Fibroblast of skin of left quadriceps (primary cell): ENCODE measurements at regions not wholly inside any gene's neighbourhood (a gene's known extent, or its start where the extent isn't known, plus 50 kb on each side); places are given as distances from the start of the nearest gene placed in this dataset.

ENCODE experiments used
- DNase-seq, 2 experiments: peaks; one replicate each; pipeline ENCODE4 v3.0.0-alpha.2; 2013; ENCODE audit warnings: low read depth in 2 of 2

- no peak for DNase-seq
These were observed 80.1 kb upstream of the SDK2 start for GRCh38 chr17:73724341-73724740.

DNA sequence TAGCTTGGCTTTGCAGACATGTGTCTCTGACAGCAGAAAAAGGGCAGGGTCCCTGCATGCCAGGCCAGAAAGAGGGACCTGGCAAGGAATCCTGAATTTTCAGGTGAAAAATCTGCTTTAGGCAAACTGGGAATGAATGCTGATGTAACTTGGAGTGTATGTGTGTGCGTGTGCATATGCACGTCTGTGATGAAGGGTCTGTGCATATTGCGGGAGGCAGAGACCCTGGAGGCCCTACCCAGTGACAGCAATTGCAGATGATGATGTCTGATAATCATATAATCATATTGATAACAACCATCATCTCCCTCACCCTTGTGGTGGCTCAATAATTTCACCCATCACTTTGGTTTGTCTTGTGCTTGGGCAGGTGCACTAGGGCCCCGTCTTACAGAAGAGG is 80.7 kb upstream of the SDK2 start:
- no peak for DNase-seq

DNA sequence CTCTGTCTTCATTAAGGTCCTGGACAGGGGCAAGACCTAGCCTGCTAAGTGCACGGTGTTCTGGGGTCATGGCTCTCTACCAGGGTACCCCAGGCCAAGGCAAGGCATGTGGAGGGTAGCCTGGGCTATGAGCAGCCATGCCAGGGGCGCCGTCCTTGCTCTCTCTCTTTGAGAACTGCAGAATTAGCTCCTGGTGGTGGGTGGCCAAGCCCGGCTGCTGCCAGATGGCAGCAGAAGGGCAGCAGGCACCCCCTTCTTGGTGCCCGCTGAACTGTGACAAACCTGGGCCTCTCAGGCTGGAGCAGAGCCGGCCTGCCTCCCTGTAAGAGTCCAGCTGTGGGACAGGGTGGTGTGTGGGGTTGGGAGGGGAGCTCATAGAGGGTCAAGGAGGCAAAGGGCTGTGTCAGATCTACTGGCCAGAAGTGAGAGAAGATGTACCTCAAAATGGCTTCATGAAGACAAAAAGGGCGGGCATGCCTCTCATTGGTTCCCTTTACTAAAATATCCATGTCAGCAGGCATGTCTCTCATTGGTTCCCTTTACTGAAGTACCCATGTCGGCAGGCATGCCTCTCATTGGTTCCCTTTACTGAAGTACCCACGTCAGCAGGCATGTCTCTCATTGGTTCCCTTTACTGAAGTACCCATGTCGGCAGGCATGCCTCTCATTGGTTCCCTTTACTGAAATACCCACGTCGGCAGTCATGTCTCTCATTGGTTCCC is 81.7 kb upstream of the SDK2 start:
- no peak for DNase-seq

DNA sequence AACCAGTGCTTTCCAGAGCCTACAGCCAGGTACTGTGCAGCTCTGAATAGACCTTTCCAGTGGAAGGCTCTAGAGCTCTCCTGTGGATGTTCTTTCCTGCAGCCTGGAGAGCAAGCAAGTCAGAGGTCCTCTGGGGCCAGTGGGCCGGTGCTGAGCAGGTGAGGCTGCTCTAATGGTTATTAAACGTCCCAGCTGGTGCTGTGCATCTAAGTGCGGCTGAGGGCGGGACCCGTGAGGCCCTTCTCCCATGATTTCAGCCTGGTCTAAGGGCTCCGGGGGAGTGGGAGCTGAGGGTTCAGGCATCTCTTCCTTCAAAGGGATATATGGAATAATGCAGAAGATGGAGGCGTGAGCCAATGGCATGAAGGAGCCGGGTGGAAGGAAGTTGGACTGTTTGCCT is 83.7 kb upstream of the SDK2 start:
- no peak for DNase-seq

DNA sequence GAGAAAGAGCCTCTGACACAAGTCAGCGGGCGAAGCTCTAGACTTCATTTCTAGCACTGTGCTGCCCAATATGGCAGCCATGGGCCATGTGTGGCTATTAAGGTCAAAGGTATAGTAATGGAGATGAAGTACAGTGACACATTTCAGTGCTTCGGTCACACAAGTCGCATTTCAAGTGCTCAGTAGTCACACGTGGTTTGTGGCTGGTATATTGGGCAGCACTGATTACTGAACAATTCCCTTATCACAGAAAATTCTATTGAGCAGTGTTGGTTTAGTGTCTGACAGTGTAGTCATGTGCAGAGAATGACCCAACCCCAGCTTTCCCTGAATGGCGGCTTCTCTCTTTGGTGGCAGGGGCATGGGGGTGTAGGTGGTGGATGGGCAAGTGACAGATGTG is 84.9 kb upstream of the SDK2 start:
- no peak for DNase-seq

DNA sequence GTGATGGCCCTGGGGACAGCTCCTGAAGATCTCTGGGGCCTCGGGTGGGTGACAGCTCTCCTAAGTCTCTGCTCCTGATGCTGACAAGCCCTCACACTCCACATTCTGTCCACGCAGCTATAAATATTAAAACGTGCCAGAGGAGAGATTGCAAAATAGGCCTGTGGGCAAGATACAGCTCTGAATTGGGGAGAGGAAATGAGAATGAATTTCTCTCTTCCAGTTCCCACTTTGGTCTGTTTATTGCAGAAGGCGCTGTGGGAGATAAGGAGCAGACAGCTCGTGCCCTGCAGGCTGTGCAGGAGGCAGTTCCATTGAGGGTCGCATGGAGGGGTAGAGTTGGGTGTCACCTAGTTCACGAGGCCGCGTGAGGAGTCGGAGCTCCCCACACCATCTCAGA is 87.5 kb upstream of the SDK2 start:
- no peak for DNase-seq

- DNase-seq = no peak
These were observed 89.3 kb upstream of the SDK2 start for GRCh38 chr17:73733517-73733916.

DNA sequence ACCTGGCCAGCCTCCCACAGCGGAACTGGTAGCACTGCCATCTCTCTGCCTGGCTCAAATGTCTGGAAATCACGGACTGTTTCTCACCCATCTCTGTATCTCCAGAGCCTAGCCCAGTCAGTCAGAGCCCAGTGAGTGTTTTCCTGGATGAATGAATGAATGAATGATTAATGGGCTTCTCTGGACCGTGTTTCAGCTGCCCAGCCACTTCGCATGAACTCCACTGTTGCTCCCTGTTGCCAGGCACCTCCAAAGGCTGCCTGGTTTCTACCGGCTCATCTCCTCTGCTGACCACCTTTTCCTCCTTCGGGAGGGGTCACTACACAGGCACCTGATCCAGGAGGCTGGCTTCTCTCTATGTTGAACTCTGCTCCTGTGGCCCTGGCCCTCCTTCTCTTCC is 91.0 kb upstream of the SDK2 start:
- no peak for DNase-seq

- no peak for DNase-seq
These were observed 94.7 kb upstream of the SDK2 start for GRCh38 chr17:73738751-73739575.

DNA sequence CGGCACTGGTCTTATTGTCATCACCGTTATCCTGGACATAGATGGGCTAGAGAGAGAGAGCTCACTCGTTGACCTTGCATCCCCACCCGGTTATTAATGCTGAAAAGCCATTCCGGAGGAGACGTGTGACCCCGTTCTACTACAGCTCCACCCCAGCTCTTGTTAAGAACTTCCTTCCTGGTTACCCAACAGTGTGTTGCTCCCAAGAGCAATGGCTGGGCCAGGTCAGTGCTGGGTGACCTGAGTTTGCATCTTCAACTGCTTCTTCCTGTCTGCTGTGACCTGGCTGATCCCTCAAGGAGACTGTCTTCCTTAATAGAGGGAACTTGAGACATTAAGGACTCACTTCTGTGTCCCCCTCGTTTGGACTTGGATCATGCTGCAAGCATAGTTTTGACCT is 96.1 kb upstream of the SDK2 start:
- DNase-seq = no peak

DNA sequence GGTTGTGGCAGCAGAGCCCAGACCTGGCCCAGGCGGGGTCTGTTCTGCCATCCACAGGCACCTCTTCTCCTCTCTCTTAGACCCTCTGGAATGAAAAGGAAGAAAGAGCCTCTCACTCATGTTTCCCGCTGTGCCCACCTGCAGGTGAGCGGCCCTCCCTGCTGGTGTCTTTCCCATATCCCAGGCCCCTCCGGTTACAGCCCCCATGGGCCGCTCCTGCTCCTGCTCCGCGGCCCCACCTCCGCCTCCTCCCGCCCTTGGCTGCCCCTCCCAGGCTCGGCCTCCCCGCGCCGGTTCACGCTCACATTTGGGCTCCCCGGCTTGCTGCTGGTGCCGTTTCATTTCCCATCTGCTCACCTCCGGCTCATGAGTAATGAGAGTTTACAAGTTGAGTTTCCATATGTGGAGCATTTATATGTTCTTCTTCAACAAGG is 98.7 kb upstream of the SDK2 start:
- DNase-seq = no peak

DNA sequence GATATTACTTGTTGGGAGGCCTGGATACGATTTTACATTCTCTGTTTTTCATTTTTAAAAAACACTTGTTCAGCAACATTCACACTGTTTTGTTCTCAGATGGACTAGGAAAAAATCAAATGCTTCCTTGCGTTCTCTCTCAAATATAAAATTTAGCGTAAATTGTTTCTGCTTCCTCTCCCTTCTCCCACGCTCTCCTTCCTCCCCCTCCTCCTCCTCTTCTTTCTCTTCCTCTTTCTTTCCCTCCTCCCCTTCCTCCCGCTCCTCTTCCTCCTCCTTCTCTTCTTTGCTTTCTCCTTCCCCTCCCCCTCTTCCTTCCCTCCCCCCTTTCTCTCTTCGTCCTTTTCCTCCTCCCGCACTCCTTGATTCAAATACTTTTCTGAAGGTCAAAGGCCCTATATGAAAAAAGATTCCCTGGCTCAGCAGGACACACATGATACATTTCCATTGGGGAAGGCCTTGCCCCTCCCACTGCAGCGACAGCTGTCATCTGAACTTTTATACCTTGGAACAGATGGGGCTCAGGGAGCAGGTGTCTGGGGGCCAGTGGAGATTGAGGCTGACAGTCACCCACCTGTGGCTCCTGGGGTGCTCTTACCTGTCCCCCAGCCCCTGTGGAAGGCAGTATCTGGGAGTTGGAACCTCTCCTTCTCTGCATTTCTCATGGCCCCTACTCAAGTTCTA is 99.4 kb upstream of the SDK2 start:
- no peak for DNase-seq

DNA sequence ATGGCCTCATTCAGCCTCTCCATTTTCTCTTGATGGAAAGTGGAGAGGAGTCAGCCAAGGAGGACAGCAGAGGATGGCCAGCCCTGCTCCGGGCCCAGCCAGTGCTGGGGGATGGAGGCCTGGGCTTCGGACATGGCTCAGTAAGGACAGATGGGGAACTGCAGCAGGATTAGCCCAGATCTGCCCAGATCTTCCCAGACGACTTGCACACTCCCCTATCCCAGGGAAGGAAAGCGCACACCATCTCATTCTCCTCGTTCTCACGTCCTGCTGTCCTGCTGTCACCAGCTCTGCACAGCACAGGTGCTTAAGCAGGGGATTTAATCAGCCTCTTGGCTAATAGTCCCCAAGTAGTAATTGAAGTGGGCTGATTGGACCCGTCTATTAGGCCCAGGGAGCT is 100.2 kb upstream of the SDK2 start:
- DNase-seq = no peak

DNA sequence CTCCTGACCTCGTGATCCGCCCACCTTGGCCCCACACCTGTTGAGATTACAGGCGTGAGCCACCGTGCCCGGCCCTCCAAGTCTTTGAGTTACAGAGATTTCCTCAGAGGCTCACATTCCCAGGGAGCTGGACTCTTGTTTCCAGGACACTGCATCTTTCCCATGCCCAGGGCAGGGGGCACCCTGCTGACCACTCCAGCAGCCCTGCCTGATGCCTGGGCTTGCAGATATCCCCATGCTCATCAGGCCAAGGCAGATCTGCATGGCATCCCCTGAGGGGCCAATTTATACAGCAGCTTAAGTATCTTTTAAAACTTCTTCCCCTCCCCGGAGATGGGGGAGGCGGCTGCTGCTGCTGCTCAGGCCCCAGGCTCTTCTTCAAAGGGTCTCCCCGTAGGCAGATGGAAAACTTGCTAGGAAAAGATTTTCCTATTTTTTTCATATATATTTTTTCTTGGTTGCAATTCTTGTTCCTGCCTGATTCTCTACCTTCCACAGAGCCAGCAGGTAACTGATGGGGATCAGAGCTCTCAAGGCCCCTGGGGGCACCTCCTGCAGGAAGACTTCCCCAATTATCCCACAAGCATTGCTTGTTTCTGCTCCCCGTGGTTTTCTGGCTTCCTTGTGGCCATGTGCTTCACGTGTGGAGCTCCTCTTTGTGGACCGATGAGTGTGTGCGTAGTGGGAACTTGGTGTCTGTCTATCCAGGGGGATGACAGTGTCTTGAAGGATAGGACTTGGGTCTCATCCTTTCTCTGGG is 102.2 kb upstream of the SDK2 start:
- DNase-seq = no peak

DNA sequence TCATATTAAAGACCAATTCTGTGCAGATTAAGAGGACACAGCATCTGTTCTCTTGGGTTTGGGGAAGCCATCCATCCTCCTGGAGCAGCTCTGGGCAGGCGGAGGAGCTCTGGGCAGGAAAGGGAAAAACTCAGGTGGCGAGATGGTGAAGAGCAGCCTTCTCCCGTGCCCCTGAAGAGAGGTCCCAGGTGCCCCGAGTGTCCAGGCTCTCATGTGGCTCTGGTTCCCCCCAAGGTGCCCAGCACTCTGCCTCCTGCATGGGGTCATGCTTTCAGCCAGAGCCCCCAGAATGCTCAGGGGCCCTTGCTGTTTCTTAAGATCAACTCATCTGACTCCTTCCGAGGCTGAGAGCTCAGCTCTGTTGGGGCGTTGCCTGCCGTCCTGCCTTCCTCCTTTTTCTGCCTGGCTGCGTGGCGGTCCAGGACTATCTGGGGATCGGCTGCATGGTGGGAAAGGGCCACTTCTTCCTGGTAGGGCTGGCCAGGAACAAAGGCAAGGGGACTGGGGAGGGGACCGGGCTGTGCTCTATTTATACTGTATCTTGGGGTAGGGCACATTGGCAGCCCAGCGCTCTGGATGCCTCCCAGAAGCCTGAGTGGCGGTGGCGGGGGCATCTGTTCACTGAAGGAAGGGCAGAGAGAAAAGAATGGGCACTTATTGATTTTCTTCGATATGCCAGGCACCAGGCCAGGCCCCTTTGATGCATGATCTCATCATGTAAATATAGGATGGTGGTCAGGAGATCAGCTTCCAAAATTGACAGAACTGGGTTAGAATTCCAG is 103.2 kb upstream of the SDK2 start:
- no peak for DNase-seq

DNA sequence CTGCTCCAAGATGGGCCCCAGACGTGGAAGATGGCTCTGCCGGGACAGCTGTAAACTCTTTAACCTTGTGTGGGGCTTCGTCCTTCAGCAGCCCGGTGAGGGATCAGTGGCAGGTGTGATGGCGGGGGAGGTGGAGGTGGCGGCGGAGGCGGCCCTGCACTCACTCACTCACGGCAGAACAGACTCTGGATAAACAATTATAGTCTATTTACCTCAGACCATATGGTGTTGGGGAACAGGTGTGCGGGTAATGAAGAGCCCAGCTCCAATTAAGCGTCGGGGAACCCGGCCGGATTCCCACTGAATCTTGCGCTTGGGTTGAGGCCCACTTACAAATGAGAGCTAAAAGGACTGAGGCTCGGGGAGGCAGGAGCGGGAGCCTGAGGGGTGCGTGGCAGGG is 104.3 kb upstream of the SDK2 start:
- no peak for DNase-seq

DNA sequence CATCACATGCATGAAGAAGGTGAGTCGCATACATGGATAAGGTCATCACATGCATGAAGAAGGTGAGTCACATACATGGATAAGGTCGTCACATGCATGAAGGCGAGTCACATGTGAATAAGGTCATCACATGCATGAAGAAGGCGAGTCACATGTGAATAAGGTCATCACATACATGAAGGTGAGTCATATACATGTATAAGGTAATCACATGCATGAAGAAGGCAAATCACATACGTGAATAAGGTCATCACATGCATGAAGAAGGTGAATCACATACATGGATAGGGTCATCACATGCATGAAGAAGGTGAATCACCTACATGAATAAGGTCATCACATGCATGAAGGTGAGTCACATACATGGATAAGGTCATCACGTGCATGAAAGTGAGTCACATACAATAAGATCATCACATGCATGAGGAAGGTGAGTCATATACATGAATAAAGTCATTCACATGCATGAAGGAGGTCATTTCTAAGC is 105.1 kb upstream of the SDK2 start:
- no peak for DNase-seq

DNA sequence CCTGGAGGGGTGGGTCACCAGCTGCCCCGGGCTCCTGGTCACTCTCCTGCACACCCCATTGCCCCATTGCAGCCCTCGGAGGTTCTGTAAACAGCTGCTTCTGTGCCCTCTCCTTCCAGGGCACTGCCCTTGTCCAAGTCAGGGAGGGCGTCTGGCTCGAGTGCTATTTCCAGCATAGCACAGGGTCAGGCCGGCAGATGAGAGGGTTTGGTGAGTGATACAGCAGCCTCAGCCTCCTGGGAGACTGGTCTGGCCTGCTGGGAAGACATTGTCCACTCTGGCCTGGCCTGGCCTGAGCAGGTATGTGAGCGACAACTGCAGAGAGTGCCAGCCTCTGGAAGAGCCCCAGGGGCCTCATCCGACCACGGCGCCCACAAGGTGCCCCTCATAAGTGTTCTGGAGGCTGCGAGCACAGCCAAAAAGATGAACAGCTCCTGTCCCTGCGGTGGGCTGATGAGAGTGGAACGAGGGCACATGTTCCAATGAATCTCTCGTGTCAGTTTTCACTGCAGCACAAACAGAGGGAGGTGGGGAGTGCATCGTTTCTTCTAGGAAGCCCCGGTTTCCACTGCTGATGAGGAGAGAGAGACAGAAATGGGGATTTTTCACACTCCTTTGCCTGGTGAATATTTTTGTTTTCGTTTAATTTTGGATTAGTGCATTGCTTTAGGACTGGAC is 105.8 kb upstream of the SDK2 start:
- DNase-seq = no peak

GRCh38 chr17:73750975-73751374 is 106.7 kb upstream of the SDK2 start:
- DNase-seq = no peak

DNA sequence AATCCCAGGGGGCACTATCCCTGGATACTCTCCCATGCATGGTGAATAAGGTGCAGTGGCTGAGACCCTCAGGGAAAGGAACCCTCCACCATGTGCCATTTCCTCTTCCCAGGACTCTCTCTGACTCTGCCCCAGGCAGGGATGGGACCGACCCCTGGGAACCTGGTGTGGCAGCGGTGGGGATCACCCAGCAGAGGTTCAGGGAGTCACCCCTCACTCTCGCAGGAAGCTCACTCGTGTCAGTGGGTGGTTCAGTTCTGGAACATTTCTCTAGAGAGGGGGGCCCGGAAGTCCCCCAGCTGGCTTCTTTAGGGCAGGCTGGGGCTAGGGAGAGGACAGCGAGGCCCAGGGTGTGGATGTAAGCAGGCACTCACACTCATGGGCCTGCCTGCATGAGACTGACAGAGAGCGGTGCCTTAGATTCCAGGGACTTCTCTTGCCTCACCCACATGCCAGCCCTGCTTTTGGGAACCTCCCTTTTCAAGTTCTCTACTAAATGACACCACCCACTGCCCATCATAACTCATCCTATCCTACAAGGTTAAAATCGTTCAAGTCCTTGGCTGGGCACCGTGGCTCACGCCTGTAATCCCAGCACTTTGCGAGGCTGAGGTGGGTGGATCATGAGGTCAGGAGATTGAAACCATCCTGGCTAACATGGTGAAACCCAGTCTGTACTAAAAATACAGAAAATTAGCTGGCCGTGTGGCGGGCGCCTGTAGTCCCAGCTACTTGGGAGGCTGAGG is 109.7 kb upstream of the SDK2 start:
- no peak for DNase-seq
